ENCODE measurements at regions not wholly inside any gene's neighbourhood (a gene's known extent, or its start where the extent isn't known, plus 50 kb on each side); places are given as distances from the start of the nearest gene placed in this dataset.
"Not testable (repeated sequence)": the region's sequence is repeated elsewhere in the genome, so short reads cannot be mapped to it uniquely, and the experiment has no call there.

DNA sequence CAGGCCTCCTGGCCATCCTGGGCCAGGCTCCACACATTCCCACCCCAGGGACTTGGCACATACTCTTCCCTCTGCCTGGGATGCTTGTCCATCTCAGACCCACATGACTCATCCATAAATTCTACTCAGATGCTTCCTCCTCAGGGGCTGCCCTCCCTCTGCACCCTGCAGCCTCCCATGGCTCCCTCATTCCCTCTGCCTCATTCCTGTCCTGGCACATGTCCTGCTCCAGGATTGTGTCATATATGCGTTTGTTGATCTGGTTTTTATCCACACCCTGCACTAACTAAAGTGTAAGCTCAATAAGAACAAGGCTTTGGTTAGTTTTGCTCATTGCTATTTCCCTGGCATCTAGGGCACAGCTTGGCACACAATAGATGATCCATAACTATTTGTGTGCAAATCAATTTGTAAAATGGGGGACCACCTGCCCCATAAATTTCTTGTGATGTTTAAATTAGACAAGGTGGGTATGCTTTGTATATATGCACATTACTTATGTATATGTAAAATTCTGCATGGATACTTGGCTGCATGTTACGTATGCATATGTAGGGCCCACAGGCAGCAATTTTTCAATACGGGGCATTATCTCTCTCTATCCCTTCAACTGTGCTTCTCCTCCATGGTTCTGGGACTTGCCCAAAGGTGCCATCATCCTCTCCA is 191.4 kb downstream of the PTPRU start:
- no peak for DNase-seq

DNA sequence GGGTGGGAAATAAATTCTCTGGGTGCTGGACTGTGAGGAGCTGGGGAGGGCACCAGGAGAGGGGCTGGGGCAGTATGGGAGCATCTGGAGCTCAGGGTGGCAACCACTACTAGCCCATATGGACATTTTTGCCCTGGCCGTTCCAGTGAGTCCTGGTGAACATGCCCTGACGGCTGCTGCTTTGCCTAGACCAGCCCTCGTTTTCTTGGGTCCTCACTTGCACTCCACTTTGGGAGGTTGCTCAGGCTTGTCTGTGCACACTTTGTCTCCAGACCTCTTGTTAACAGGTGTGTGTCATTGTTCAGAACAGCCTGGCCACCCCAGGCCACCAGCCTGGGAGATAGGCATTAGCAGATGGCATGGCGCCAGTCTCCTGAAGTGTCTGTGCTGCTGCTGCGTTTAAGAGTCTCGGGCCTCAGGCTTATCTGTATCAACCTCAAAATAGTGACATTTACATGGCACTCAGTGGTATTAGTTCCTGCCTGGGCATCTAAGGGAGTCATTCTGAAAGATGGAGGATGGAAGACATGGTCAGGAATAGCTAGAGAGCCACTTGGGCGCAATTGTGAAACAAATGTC is 190.5 kb downstream of the PTPRU start:
- DNase-seq = peak; percentile 77

DNA sequence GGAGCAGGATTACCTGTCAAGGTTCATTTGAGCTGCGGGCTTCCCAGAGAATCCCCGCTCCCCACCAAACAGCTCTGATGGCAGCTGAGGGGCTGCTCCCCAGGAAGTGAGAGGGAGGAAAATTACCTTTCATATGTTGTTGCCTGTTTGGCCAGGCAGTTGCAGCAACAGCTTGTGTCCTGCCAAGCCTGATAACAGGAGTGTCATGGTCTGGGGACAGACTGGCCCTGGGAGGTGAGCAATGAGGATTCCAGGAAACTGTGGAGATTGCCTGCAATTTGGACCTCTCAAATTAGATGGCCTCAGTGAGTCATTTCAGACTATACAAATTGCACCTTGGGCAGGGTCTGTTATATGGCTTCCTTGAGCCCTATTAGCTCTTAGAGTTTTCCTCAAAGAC is 189.3 kb downstream of the PTPRU start:
- no peak for DNase-seq

- DNase-seq = no peak
Observed at GRCh38 chr1:29424266-29424665, 187.9 kb downstream of the PTPRU start.

GRCh38 chr1:29420202-29420601 is 183.9 kb downstream of the PTPRU start:
- DNase-seq = no peak

GRCh38 chr1:29417971-29418370 is 181.6 kb downstream of the PTPRU start:
- DNase-seq = no peak

GRCh38 chr1:29417147-29417858 is 181.0 kb downstream of the PTPRU start:
- no peak for DNase-seq

DNA sequence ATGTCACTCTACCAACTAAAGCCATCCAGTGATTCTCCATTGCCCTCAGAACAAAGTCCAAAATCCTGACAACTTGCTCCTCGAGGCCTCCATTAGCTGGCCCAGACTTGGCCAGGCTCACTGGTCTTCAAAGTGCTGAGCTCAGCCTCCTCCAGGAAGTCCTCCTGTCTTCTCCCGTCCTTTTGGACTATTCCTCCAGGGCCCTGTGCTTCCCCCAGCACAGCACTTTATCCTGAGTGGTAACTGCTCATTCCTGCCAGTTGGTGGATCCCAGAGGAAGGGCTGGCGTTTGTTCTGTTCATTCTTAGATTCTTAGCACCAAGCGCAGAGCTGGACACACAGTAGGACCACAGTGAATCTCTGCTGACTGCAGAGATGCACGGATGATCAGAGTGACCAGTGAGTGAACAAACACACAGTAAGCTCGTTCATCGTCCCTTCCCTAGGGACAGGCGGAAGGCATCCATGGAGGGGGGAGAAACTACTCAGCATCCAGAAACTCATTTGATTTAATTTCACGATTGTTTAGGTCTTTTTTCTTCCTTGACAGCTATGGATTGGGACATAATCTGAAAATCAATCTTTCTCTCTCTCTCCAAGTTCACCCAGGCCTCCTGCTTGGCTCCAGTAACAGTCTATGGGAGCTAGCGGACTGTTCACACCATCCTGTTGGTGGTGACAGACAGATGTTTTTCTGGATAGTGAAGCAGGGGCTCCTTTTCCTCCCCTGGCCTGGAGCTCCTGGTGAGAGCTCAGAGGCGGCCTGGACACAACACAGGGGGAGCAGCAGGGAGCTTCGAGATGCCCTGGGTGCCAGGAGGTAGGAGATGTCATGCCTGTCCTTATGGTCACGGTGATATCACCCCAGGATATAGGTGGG is 180.2 kb downstream of the PTPRU start:
- no peak for DNase-seq

DNA sequence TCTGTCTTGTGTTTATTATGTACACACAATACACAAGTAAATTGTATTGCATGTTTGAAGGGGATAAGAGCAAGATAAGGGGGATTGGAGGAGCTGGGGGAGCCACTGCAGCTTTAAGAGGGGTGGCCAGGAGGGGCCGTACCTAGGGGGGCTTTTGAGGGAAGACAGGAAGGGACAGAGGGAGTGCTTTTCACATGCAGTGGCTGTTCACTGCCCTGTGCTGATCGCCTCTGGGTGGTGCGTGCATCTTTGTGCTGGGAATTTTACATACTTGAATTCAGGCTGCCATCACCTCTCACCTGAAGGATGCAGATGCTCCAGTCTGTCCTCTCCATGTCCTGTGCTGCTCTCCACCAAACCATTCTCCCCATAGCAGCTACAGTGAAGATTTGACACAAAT is 179.5 kb downstream of the PTPRU start:
- DNase-seq = no peak

DNA sequence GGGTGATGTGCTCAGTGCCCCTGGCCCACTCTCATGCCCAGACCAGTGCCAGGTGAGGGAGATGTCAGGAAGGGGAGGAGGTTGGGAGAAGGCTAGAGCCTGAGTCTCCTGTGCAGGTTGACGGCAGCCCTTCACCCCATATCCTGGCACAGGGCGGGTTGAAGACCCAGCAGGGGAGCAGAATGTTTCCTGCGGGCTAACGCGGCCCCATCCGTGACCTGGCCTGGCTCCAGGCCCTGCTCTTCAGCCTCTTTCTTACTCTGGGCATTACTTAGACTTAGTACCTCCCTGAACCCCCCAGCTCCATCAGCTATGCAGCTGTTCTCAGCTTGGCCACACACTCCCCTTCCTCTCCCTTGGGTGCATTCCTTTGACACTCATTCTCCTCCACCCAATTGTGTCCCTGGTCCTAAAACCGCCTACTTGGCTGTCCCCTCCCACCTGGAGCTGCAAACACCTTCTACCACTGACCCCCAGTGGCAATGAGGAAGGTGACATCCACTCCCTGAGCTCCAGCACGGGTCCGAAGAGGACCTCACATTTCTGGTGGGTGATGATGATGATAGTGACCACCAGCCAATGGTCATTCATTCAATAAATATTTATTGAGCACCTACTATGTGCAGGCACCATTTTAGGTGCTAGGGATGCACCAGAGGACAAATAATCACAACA is 179.0 kb downstream of the PTPRU start:
- no peak for DNase-seq

DNA sequence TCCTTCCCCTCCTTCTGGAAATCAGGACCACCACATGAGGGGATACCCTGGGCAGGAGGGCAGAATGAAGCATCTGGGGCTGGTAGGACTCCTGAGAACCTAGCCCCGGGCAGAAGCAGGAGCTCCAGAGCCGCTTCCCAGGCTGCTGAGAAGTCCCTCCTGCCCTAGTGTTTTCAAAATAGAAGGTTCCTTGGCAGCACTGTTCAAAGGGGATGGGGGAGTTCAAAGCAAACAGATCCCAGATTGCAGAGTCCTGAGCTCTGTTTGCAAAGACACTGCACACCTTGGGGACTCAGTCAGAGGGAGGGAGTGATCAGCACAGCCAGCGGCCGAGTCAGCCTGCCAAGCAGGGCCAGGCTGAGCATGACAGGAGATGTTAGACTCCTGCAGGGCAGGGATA is 177.8 kb downstream of the PTPRU start:
- DNase-seq = no peak

GRCh38 chr1:29413661-29414060 is 177.3 kb downstream of the PTPRU start:
- no peak for DNase-seq

DNA sequence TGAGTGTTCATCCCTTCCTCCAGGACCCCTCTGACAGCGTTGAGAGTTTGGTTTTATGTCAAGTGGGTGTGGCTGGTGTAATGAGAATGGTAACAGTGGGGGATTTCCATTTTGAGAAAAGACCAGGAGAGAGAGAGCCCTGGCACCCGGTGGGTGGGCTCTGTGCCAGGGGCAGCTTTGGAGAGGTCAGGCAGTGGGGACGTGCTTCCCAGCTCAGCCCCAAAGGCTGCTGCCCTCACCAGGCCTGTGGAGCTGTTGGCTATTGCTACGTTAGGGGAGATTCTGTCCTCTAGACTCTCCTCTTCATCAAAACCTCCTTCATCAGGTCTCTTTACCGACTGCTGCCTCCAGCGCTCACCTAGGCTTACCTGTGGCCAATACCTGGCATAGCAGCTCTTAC is 176.3 kb downstream of the PTPRU start:
- DNase-seq = no peak

DNA sequence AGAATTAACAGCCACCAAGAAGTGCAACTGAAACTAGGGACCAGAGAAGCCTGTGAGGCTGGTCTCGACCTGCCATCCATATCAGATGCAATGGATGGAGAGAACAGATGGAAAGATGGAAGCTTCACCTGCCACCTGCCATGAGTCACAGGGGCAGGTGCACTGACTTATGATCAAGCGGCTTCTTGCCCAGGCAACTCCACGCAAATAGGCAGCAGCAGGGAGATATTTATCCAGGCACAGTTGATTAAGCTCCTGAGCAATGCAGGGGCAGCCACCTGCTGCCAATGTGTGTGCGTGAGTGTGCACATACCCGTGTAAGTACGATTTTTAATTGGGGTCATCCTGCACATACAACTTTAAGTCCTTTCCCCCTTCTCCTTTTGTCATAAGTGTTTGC is 174.2 kb downstream of the PTPRU start:
- peak; percentile 73 for DNase-seq

DNA sequence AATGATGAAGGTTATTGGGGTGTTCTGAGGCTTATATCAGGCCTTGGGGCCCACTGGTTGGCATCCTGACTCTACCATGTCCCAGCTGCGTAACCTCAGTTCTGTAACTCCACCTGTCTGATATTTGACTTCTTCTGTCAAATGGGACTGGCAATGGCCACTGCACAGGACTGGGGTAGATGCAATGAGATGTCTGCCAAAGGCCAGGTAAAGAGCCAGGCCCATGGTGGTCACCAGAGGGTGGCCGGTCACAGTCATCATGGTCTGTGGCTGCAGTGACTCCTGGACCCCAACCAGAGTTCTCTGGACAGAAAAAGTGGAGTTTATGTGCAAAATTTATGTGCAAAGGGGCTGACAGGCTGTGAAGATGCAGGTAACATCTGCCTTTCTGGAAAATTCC is 173.3 kb downstream of the PTPRU start:
- DNase-seq = no peak

DNA sequence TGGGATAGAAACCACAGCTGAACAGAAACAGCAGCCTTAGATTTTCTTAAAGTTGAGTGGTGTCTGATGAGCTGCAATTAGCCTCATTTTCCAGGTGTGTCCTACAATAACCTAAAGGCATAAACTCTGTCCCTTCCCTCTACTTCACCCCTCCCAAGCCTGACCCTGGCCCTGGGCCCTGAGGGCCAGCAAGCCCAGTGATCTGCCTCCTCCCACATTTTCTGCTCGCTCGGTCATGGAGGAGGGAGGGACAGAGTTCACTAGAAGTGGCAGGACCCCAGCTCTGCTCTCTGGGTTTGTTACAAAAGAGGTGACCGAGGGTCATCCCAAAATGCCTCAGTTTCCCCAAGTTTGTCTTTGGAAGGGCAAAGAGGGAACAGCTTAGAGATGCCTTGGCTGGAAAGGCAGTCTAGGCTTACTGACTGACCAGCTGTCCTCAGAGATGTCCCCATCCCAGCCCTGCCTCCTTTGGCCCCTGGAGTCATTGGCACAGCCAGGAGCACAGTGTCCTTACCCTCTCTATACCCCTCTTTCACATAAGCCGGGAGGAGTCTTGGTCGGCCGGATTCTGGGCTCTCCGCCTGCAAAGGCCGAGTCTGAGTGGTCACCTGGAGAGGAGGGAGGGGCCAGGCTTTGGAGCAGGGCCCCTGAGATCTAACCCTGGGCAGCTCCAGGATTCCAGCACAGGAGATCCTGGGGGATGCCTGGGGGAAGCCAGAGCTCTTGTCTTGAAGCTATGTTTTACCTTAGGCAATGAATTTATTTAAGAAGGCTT is 172.7 kb downstream of the PTPRU start:
- no peak for DNase-seq

GRCh38 chr1:29406814-29407213 is 170.5 kb downstream of the PTPRU start:
- DNase-seq = no peak

DNA sequence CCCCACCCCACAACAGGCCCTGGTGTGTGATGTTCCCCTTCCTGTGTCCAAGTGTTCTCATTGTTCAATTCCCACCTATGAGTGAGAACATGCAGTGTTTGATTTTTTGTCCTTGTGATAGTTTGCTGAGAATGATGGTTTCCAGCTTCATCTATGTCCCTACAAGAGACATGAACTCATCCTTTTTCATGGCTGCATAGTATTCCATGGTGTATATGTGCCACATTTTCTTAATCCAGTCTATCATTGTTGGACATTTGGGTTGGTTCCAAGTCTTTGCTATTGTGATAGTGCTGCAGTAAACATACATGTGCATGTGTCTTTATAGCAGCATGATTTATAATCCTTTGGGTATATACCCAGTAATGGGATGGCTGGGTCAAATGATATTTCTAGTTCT is 163.9 kb downstream of the PTPRU start:
- not testable (repeated sequence) for DNase-seq

- no peak for DNase-seq
Observed at GRCh38 chr1:29399465-29399864, 163.1 kb downstream of the PTPRU start.

DNA sequence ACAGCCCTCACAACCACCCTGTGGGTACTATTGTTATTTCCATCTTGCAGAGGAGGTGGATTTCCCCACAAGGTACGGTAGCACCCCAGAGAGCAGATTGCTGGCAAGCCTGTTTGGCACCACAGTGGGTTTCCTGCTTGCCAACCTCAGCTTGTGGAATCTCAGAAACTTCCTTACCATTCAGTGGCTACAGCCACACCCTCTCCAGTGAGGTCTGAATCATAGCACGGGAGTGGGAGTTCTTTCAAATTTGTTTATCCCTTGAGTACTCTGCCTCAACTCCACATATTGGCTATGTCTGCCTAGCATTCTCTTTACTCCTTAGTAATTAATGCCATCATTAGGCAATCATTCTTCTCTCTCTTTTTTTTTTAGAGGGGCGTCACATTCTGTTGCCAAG is 162.1 kb downstream of the PTPRU start:
- no peak for DNase-seq

DNA sequence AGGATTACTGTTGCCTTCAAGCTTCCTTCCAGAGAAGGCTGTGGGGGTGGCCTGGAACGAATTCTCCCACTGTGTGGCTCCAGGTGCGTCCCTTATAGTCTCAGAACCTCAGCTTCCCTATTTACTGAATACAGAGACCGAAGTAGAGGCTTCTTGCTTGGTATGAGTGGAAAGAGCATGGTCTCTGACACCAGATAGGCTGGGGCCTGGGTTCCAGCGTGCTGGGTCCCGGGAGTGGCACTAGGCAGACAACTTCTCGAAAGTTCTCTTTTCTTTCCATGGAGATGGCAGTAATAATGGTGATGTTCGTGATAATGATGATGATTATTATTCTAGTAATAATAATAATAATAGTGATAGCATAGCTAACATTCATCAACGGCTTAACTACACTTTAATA is 161.7 kb downstream of the PTPRU start:
- no peak for DNase-seq

GRCh38 chr1:29397256-29397590 is 160.9 kb downstream of the PTPRU start:
- no peak for DNase-seq
